ENCODE measurements at regions not wholly inside any gene's neighbourhood (a gene's known extent, or its start where the extent isn't known, plus 50 kb on each side); places are given as distances from the start of the nearest gene placed in this dataset.

DNA sequence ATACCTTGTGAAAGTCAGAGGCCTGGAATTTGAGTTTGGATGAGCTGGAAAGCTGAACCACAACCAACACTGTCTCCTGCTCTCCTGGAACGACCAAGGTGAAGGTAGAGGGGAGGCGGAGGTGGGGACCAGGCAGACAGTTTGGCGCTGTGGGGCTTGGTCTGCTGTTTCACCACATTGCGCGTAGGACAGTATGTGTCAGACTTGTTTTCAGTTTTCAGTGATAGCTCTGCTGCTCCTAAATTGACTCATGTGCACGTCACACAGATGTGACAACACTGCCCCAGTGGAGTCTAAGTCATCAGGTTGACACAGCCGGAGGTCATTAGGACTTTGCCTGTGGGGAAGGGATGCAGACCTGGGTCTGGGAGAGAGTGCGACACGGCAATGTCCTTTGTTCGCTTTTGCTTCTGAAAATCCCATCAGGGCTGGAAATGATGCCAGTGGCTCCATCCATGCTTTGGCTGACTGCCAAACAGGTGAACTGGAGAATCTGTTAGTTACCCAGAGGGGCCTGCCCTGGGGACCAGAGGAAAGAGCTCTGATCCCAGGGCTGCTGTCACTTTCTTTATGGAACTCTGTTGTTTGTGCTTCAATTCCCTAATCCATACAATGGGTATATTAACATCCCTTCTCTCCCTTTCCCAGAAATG is 255.5 kb downstream of the CDC5L start:
- Histone ChIP-seq H3K27ac (ENCODE audit: low read depth in 1 of 2, low read length in 1 of 2) (no peak overlapping the region), H3K36me3 (ENCODE audit: control insufficient read depth in 2 of 2, insufficient read depth in 2 of 2, low read length in 1 of 2) (no peaks in the 10 kb centered on the region), H3K9me3 (ENCODE audit: control insufficient read depth in 2 of 2, insufficient read depth in 1 of 2, low read length in 1 of 2) (no peaks in the 10 kb centered on the region), H3K27me3 (ENCODE audit: control insufficient read depth in 2 of 2, insufficient read depth in 1 of 2, low read length in 1 of 2) (no peaks in the 10 kb centered on the region), H3K4me1 (ENCODE audit: control insufficient read depth in 2 of 2, insufficient read depth in 2 of 2, low read length in 2 of 2) (no peaks in the 10 kb centered on the region), H3K4me3 (ENCODE audit: low read length in 2 of 2) (no peak overlapping the region)
- DNase-seq (ENCODE audit: low read depth in 6 of 9, low spot score in 9 of 9) = no peak
- 95% methylated on average over 10 of the region's 10 CpGs for WGBS

DNA sequence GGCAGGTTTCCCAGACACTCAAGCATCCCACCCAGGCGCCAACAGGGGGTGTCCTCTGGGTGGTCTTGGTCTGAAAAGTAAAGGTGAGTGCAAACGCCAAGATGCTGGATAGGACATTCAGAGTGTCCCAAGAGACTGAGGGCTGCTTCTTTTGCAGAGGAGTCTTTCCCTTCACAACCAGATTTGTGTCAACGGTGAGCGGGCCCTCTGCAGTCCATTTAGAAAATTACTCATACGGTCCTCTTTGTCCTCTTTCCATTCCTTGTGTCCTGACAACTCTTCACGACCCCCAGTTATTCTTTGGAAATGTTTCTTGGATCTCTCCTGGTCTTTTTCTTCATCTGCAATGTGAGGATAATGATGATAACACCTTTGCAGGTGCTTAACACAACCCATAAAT is 257.8 kb downstream of the CDC5L start:
- Histone ChIP-seq H3K27ac (ENCODE audit: low read depth in 1 of 2, low read length in 1 of 2) (no peak overlapping the region), H3K4me1 (ENCODE audit: control insufficient read depth in 2 of 2, insufficient read depth in 2 of 2, low read length in 2 of 2) (no peaks in the 10 kb centered on the region), H3K4me3 (ENCODE audit: low read length in 2 of 2) (no peak overlapping the region), H3K36me3 (ENCODE audit: control insufficient read depth in 2 of 2, insufficient read depth in 2 of 2, low read length in 1 of 2) (no peaks in the 10 kb centered on the region), H3K9me3 (ENCODE audit: control insufficient read depth in 2 of 2, insufficient read depth in 1 of 2, low read length in 1 of 2) (no peaks in the 10 kb centered on the region), H3K27me3 (ENCODE audit: control insufficient read depth in 2 of 2, insufficient read depth in 1 of 2, low read length in 1 of 2) (no peaks in the 10 kb centered on the region)
- 89% methylated on average over 6 of the region's 6 CpGs for WGBS
- no peak for DNase-seq (ENCODE audit: low read depth in 6 of 9, low spot score in 9 of 9)

DNA sequence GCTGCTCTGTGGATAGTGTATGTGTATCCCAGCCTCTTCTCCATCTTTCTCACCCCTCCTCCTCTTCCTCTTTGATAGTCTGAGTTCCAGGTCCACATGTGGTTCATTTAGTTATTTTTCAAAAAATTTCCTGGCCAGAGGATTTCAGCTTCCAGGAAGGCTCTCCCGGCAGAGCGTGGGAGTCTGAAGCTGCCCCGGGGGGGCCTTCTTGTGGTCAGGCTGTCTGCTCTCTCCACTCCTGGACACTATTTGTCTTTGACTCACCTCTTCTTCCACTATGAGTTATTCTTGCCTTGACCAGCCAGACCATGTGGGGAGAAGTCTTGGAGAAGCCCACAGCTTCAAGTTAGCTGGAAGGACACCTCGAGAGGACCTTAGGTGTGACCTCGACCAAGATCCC is 258.8 kb downstream of the CDC5L start:
- WGBS = 94% methylated on average over 5 of the region's 5 CpGs

DNA sequence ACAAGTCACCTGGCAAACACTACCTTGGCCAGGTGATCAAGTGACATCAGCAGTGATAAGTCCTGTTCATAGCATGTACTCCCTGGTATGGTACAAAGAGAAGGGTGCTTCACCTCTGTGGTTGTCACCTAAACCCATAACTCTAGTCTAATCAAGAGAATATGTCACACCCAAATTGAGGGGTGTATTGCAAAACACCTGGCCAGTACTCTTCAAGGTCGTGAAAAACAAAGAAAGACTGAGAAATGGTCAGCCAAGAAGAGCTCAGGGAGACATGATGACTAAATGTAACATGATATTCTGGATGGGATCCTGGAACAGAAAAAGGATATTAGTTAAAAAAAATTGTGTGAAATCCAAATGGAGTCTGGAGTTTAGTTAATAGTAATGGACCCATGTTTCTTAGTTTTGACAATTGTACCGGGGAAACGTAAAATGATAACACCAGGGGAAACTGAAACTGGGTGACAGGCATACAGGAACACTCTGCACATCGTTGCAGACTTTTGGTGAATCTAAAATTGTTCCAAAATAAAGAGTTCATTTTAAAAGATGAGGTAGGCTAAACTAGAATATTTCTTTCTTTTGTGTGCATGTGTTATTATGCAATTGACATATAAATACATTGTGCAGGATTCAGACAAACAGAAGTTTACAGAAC is 262.0 kb downstream of the CDC5L start:
- Histone ChIP-seq H3K9me3 (ENCODE audit: control insufficient read depth in 2 of 2, insufficient read depth in 1 of 2, low read length in 1 of 2) (no peaks in the 10 kb centered on the region), H3K36me3 (ENCODE audit: control insufficient read depth in 2 of 2, insufficient read depth in 2 of 2, low read length in 1 of 2) (no peaks in the 10 kb centered on the region), H3K27me3 (ENCODE audit: control insufficient read depth in 2 of 2, insufficient read depth in 1 of 2, low read length in 1 of 2) (peaks cover 0 to 9% of the 10 kb centered on the region in 2 donors), H3K4me1 (ENCODE audit: control insufficient read depth in 2 of 2, insufficient read depth in 2 of 2, low read length in 2 of 2) (no peaks in the 10 kb centered on the region), H3K4me3 (ENCODE audit: low read length in 2 of 2) (no peak overlapping the region), H3K27ac (ENCODE audit: low read depth in 1 of 2, low read length in 1 of 2) (no peak overlapping the region)
- DNase-seq (ENCODE audit: low read depth in 6 of 9, low spot score in 9 of 9) = no peak
- whole genome bisulfite sequencing = 82% methylated on average over 4 of the region's 4 CpGs

More for the DNA sequence above, 258.8 kb downstream of the CDC5L start:
- Histone ChIP-seq H3K36me3 (ENCODE audit: control insufficient read depth in 2 of 2, insufficient read depth in 2 of 2, low read length in 1 of 2) (no peaks in the 10 kb centered on the region), H3K9me3 (ENCODE audit: control insufficient read depth in 2 of 2, insufficient read depth in 1 of 2, low read length in 1 of 2) (no peaks in the 10 kb centered on the region), H3K4me1 (ENCODE audit: control insufficient read depth in 2 of 2, insufficient read depth in 2 of 2, low read length in 2 of 2) (no peaks in the 10 kb centered on the region), H3K27ac (ENCODE audit: low read depth in 1 of 2, low read length in 1 of 2) (no peak overlapping the region), H3K27me3 (ENCODE audit: control insufficient read depth in 2 of 2, insufficient read depth in 1 of 2, low read length in 1 of 2) (no peaks in the 10 kb centered on the region), H3K4me3 (ENCODE audit: low read length in 2 of 2) (no peak overlapping the region)
- DNase-seq (ENCODE audit: low read depth in 6 of 9, low spot score in 9 of 9) = no peak

DNA sequence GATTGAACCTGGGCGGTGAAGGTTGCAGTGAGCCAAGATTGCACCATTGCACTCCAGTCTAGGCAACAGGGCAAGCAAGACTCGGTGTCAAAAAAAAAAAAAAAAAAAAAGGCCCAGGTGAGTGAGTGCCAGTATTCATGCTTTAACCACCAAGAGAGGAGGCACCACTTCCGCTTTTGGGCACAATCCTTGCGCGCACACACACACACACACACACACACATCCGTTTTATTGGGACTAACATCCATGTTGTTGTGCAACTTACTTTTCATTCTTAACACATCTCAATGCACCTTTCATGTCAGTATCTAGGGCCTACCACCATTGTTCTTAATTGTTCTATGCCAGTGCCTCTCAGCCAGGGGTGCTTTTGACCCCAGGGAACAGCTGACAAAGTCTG is 263.0 kb downstream of the CDC5L start:
- no peak for DNase-seq (ENCODE audit: low read depth in 6 of 9, low spot score in 9 of 9)
- H3K4me3 ChIP-seq (ENCODE audit: low read length in 2 of 2) = no peak overlapping the region
- WGBS = 81% methylated on average over 6 of the region's 6 CpGs
- H3K4me1 ChIP-seq (ENCODE audit: control insufficient read depth in 2 of 2, insufficient read depth in 2 of 2, low read length in 2 of 2) = peaks cover 0 to 3% of the 10 kb centered on the region in 2 donors
- no peak overlapping the region for H3K27ac ChIP-seq (ENCODE audit: low read depth in 1 of 2, low read length in 1 of 2)
- H3K36me3 ChIP-seq (ENCODE audit: control insufficient read depth in 2 of 2, insufficient read depth in 2 of 2, low read length in 1 of 2) = no peaks in the 10 kb centered on the region
- H3K9me3 ChIP-seq (ENCODE audit: control insufficient read depth in 2 of 2, insufficient read depth in 1 of 2, low read length in 1 of 2) = no peaks in the 10 kb centered on the region
- peaks cover 0 to 11% of the 10 kb centered on the region in 2 donors for H3K27me3 ChIP-seq (ENCODE audit: control insufficient read depth in 2 of 2, insufficient read depth in 1 of 2, low read length in 1 of 2)

DNA sequence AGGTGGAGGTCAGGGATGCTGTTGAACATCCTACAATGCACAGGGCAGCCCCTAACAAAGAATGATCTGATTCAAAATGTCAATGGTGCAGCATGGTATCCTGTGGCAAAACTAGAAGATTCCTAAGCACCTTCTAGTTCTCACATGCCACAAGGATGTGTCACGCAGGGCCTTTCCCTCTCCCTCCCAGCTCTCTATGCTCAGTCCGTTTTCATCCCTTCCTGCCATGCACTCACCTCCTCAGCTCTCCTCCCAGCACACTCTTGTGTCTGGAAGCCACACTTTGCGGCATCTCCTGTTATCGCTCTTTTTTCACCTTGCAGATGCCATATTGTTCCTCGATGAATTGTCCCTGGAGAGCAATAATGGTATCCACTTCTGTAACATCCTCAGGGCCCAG is 263.4 kb downstream of the CDC5L start:
- Histone ChIP-seq H3K36me3 (ENCODE audit: control insufficient read depth in 2 of 2, insufficient read depth in 2 of 2, low read length in 1 of 2) (no peaks in the 10 kb centered on the region), H3K9me3 (ENCODE audit: control insufficient read depth in 2 of 2, insufficient read depth in 1 of 2, low read length in 1 of 2) (no peaks in the 10 kb centered on the region), H3K4me3 (ENCODE audit: low read length in 2 of 2) (no peak overlapping the region), H3K27me3 (ENCODE audit: control insufficient read depth in 2 of 2, insufficient read depth in 1 of 2, low read length in 1 of 2) (peaks cover 0 to 11% of the 10 kb centered on the region in 2 donors), H3K4me1 (ENCODE audit: control insufficient read depth in 2 of 2, insufficient read depth in 2 of 2, low read length in 2 of 2) (peaks cover 0 to 6% of the 10 kb centered on the region in 2 donors), H3K27ac (ENCODE audit: low read depth in 1 of 2, low read length in 1 of 2) (no peak overlapping the region)
- 97% methylated on average over 5 of the region's 5 CpGs for WGBS
- no peak for DNase-seq (ENCODE audit: low read depth in 6 of 9, low spot score in 9 of 9)

DNA sequence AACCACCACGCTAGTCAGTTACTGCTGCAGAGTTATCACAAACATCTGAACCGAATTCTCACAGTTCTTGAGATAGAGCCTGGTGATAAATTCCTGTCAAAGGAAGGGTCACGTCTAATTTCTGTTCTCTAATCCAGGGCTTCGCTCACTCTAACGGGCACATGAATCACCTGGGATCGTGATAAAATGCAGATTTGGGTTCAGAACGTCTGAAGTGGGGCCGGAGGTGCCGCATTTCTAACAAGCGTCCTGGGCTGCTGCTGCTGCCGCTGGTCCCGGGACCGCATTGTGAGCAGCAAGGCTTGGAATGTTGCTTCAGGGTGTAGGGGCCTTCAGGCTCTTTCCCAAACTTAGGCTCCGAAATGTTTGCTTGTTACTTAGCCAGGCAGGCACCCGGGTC is 264.1 kb downstream of the CDC5L start:
- peaks cover 0 to 6% of the 10 kb centered on the region in 2 donors for H3K4me1 ChIP-seq (ENCODE audit: control insufficient read depth in 2 of 2, insufficient read depth in 2 of 2, low read length in 2 of 2)
- H3K36me3 ChIP-seq (ENCODE audit: control insufficient read depth in 2 of 2, insufficient read depth in 2 of 2, low read length in 1 of 2) = no peaks in the 10 kb centered on the region
- DNase-seq (ENCODE audit: low read depth in 6 of 9, low spot score in 9 of 9) = no peak
- H3K4me3 ChIP-seq (ENCODE audit: low read length in 2 of 2) = no peak overlapping the region
- no peaks in the 10 kb centered on the region for H3K9me3 ChIP-seq (ENCODE audit: control insufficient read depth in 2 of 2, insufficient read depth in 1 of 2, low read length in 1 of 2)
- no peak overlapping the region for H3K27ac ChIP-seq (ENCODE audit: low read depth in 1 of 2, low read length in 1 of 2)
- 97% methylated on average over 15 of the region's 15 CpGs for WGBS
- H3K27me3 ChIP-seq (ENCODE audit: control insufficient read depth in 2 of 2, insufficient read depth in 1 of 2, low read length in 1 of 2) = peaks cover 0 to 11% of the 10 kb centered on the region in 2 donors

DNA sequence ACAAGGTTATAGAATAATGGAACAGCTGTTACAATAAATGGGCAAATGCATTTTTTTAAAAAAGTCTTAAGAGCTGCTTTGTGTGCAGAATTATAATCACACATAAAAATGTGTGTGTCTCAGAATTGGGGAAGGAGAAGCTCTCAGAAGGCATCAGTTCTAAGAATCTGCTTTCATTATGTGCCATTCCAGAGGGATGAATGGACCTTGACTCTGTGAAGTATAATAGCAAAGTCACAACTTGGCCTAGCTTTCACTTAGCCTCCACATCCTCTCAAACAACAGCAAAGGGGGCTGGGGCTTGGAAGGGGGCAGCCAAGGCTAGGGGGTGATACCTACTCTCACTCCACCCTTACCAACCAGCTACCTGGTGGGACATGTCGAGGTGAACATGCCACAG is 265.0 kb downstream of the CDC5L start:
- Histone ChIP-seq H3K4me3 (ENCODE audit: low read length in 2 of 2) (no peak overlapping the region), H3K4me1 (ENCODE audit: control insufficient read depth in 2 of 2, insufficient read depth in 2 of 2, low read length in 2 of 2) (peaks cover 0 to 6% of the 10 kb centered on the region in 2 donors), H3K36me3 (ENCODE audit: control insufficient read depth in 2 of 2, insufficient read depth in 2 of 2, low read length in 1 of 2) (no peaks in the 10 kb centered on the region), H3K9me3 (ENCODE audit: control insufficient read depth in 2 of 2, insufficient read depth in 1 of 2, low read length in 1 of 2) (no peaks in the 10 kb centered on the region), H3K27ac (ENCODE audit: low read depth in 1 of 2, low read length in 1 of 2) (no peak overlapping the region), H3K27me3 (ENCODE audit: control insufficient read depth in 2 of 2, insufficient read depth in 1 of 2, low read length in 1 of 2) (peaks cover 0 to 11% of the 10 kb centered on the region in 2 donors)
- 100% methylated on average over 1 of the region's 1 CpG for WGBS
- no peak for DNase-seq (ENCODE audit: low read depth in 6 of 9, low spot score in 9 of 9)

DNA sequence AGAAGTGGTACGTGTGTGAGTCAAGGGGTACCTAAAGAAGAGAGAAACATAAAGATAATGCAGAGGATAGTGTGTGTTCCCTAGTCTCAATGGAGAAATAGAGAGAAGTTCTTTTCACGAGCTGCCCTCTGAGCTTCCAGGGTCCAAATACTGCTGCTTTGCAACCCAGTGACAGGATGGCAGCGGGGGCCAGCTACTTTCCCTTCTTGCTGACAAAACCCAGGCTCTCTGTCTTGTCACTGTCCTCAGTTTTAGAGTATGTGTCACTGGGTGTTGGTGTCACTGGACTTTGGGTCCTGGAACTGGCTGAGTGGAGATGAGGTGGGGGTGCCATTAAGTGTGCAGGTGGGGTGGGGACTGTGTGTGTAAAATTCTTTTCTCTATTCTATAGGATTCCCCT is 265.6 kb downstream of the CDC5L start:
- Histone ChIP-seq H3K4me1 (ENCODE audit: control insufficient read depth in 2 of 2, insufficient read depth in 2 of 2, low read length in 2 of 2) (peaks cover 0 to 6% of the 10 kb centered on the region in 2 donors), H3K27ac (ENCODE audit: low read depth in 1 of 2, low read length in 1 of 2) (no peak overlapping the region), H3K4me3 (ENCODE audit: low read length in 2 of 2) (no peak overlapping the region), H3K9me3 (ENCODE audit: control insufficient read depth in 2 of 2, insufficient read depth in 1 of 2, low read length in 1 of 2) (no peaks in the 10 kb centered on the region), H3K27me3 (ENCODE audit: control insufficient read depth in 2 of 2, insufficient read depth in 1 of 2, low read length in 1 of 2) (peaks cover 0 to 11% of the 10 kb centered on the region in 2 donors), H3K36me3 (ENCODE audit: control insufficient read depth in 2 of 2, insufficient read depth in 2 of 2, low read length in 1 of 2) (no peaks in the 10 kb centered on the region)
- WGBS = 96% methylated on average over 3 of the region's 3 CpGs
- no peak for DNase-seq (ENCODE audit: low read depth in 6 of 9, low spot score in 9 of 9)
